ENCODE measurements at regions not wholly inside any gene's neighbourhood (a gene's known extent, or its start where the extent isn't known, plus 50 kb on each side); places are given as distances from the start of the nearest gene placed in this dataset.

GRCh38 chr5:148953711-148954110 lies 109.2 kb downstream of the SH3TC2 start:
- Histone ChIP-seq H3K27me3 (no peaks in the 10 kb centered on the region), H3K9me3 (no peaks in the 10 kb centered on the region), H3K27ac (no peak overlapping the region), H3K4me1 (no peaks in the 10 kb centered on the region), H3K4me3 (no peak overlapping the region), H3K36me3 (no peaks in the 10 kb centered on the region)
- DNase-seq (ENCODE audit: low spot score in 2 of 2), result no peak
- TF ChIP-seq CTCF (IDR thresholded peaks at IDR 0.05) (no peak), POLR2A (IDR thresholded peaks at IDR 0.05) (no peak), POLR2AphosphoS5 (IDR thresholded peaks at IDR 0.05) (no peak)
- intact Hi-C loops (cut with DNase I; ENCODE audit: low total_unique reads), result no loop called here
